Eye (tissue), 1 donor: ENCODE measurements at regions not wholly inside any gene's neighbourhood (a gene's known extent, or its start where the extent isn't known, plus 50 kb on each side); places are given as distances from the start of the nearest gene placed in this dataset.

Source experiments
- DNase-seq: peaks from one replicate; pipeline ENCODE4 v3.0.0-alpha.2; 2015

- DNase-seq: no peak
Measured at GRCh38 chr16:48435906-48436305, 50.7 kb upstream of the SIAH1 start.

- no peak for DNase-seq
Measured at GRCh38 chr16:48435318-48435680, 50.1 kb upstream of the SIAH1 start.
